Kasumi-1 (cell line): ENCODE measurements at regions not wholly inside any gene's neighbourhood (a gene's known extent, or its start where the extent isn't known, plus 50 kb on each side); places are given as distances from the start of the nearest gene placed in this dataset.
A peak's percentile ranks its signal among the peaks of the same experiment; 100 is the strongest.
"Not testable (repeated sequence)": the region's sequence is repeated elsewhere in the genome, so short reads cannot be mapped to it uniquely, and the experiment has no call there.

Experiments used
- DNase-seq, 2 experiments: peaks; one replicate each; lab custom pipeline; 2025; lab: John Stamatoyannopoulos, UW

DNA sequence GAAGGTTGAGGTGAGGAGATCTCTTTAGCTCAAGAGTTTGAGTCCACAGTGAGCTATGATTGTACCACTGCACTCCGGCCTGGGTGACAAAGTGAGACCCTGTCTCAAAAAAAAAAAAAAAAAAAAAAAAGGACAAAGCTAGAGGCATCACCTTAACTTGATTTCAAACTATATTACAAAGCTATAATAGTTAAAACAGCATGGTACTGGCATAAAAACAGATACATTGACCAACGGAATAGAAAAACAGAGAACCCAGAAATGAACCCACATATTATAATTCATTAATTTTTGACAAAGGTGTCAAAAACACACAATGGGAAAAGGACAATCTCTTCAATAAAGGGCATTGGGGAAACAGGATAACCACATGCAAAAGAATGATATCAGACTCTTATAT is 50.8 kb upstream of the MBOAT1 start:
- no peak for DNase-seq

DNA sequence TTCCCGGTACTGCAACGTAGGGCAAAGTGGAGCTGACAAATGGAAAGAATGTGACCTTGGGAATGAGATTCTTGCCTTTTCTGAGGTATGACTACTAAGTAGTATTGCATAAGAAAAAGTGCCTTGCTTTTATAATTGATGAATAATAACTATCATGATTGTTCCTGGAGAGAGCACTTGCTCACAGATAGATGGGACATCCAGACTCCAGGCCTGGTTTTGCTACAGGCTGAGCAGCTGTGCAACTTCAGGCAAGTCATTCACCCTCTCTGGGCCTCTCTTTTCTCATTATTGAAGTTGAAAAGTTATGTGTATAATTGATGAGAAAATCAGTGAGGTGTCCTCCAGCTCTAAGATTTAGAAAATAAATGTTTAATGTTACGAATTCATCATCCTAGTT is 53.6 kb upstream of the MBOAT1 start:
- no peak for DNase-seq

DNA sequence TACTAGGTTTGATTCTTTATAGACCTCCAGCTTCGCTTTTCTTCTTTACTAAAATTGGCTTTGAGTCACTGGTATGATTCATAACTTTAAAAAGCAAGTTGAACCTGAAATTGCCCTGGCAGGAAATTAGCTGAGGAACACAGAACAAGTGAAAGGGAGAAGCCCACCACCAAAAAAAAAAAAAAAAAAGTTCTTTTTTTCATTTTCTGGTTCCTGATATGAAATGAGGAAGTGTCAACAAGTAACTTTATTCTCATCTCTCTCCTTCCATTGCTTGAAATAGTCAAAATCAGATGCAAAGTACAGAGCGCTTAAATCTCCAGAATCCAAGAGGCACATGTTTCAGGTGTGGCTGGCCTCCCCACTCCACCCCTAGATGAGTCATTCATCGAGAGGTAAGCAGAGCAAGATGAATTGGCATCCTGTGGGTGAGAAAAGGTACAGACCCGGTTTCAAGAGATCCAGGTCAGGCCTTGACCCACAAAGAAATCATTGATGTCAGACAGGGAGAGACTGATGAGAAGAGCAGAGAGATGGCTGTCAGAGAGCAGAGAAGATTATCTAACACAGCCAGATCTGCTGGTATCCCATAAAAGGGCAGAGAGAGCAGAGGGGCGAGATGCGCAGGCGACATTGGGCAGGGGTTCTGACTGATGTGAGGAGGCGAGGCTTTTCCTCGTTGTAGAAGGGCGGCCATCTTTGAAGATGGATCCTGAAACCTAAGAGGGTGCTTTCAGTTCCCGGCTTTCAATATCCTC is 54.8 kb upstream of the MBOAT1 start:
- no peak for DNase-seq

DNA sequence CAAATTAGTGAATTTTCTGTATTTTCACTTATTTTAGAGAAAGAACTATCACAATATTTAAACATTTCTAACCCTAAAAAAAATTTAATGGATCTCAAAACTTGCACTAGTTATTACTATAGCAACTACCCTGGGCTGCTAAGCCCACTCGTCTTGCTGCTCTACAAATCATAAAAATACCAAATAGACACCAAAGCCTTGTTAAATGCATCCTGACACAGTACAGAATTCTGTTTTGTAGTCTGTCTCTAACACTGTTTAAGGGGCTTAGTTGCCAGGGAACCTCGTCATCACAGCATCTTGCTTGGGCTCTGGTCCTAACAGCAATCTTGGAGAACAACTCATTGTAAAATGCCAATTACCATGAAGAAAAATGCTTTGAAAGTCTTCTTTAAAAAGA is 56.9 kb upstream of the MBOAT1 start:
- no peak for DNase-seq

DNA sequence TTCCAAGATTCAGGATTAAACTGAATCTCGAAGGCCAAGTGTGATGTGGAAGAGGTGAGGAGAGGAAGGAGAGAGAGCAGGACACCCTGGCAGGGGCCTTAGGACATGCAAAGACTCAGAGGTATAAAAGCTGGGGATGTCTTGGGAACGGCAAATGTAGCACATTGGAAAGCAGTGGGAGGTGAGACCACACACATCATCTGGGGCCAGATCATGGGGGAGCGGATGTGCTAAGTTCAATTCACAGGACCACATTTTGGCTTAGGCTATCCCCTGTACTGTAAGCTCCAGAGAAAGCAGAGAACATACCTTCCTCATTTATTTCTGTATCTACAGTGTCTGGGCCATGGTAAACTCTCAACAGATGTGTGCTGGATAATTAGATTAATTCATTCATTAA is 59.5 kb upstream of the MBOAT1 start:
- DNase-seq: no peak

DNA sequence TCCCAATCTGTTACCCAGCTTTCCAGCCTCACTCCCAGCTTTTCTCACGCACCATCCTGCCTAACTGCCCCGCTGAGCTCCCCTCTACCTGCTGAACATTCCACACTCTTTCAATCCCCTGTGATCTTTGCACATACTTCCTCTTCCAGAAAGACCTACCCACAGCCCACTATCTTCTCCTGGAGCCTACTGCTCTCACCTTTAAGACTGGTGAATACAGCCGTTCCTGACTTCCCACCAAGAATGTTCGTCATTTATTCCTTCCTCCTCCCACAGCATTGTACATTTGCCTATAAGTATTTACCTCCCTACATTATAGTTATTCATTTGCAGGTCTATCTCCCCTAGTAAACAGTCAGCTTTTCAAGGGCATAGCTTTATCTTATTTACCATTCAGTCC is 61.9 kb upstream of the MBOAT1 start:
- no peak for DNase-seq

DNA sequence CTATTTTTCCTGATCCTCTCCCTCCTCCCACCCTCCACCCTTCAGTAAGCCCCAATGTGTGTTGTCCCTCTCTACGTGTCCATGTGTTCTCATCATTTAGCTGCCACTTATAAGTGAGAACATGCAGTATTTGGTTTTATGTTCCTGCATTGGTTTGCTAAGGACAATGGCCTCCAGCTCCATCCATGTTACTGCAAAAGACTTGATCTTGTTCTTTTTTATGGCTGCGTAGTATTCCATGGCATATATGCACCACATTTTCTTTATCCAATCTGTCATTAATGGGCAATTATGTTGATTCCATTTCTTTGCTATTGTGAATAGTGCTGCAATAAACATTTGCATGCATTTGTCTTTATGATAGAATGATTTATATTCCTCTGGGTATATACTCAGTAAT is 63.6 kb upstream of the MBOAT1 start:
- DNase-seq: not testable (repeated sequence)

DNA sequence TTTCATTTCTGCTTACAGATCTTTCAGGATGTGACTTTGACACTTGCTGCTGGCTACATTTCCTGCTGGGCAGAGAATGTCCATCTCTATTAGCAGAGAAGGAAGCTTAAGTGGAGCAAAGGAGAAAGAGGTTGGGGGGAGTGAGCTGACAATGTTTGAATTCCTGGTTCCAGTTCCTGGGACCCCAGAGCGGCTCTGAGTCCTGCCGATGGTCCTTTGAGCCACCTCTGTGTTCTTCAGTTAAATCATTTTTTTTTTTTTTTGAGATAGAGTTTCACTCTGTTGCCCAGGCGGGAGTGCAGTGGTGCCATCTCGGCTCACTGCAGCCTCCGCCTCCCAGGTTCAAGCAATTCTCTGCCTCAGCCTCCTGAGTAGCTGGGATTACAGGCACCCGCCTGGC is 65.5 kb upstream of the MBOAT1 start:
- not testable (repeated sequence) for DNase-seq

DNA sequence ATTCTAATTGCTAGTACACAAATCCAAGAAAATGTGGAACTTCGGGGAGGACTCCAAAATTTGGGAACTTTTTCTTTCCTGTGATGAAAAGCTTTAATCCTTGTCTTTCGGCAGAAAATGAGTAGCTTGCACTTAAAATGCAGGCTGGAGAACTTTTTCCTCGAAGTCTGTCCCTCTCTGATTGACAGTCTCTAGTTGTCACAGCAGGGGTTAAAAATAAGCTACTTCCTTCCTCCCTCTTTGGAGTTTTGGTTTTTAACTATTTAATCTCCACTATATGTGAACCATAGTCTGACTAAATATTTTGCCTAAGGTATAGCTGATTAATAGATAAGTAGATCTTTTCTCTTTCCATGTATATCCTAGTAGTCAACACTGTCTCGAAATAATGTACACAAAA is 66.8 kb upstream of the MBOAT1 start:
- no peak for DNase-seq

DNA sequence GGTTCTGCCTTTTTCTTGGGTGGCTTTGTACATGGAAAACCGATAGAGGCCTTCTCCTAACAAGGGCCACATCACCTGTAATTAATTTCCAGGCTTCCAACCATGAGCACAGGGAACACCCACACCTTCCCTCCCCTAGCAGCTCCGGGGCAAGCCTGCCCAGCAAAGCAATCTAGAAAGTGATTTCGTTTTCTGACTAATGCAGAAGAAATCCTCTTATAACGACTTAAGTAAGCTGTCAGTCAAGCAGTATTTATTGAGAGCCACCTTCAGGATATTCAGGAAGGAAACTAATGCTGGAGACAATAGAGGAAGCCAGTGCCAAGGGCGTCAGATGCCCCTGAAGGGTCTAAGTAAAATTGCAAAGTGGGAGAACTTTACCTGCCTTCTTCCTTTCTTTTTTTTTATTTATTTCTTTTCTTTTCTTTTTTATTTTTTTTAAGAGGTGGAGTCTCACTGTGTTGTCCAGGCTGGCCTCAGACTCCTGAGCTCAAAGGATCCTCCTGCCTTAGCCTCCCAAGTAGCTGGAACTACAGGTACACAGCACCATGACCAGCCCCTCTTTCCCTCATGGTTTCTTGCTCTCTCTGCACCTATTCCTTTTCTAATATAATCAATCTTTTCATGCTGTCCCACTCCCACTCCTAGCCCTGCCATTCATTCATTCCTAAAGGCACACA is 67.5 kb upstream of the MBOAT1 start:
- DNase-seq: no peak

DNA sequence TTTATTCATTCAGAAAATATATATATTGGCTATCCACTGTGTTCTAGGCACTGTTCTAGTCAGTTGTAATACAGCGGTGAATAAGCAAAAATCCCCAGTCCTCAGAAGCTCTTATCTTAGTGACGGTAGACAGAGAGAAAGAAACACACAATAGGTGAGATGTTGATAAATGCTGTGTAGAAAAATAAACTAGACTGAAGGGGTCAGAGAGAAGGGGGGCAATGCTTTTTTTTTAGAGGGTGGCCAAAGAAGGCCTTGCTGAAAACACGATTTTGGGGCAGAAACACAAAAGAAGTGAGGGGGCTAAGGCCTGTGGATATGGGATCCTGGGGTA is 68.0 kb upstream of the MBOAT1 start:
- no peak for DNase-seq

DNA sequence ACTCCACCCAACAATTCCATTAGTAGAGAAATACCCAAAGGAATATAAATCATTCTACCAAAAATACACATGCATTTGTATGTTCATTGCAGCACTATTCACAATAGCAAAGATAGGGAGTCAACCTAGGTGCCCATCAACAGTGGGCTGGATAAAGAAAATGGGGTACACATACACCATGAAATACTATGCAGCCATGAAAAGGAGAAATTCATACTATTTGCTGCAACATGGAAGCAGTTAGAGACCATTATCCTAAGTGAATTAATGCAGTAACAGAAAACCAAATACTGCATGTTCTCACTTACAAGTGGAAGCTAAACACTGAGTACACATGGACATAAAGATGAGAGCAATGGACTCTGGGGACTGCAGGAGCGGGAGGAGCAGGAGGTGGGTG is 72.4 kb upstream of the MBOAT1 start:
- no peak for DNase-seq

DNA sequence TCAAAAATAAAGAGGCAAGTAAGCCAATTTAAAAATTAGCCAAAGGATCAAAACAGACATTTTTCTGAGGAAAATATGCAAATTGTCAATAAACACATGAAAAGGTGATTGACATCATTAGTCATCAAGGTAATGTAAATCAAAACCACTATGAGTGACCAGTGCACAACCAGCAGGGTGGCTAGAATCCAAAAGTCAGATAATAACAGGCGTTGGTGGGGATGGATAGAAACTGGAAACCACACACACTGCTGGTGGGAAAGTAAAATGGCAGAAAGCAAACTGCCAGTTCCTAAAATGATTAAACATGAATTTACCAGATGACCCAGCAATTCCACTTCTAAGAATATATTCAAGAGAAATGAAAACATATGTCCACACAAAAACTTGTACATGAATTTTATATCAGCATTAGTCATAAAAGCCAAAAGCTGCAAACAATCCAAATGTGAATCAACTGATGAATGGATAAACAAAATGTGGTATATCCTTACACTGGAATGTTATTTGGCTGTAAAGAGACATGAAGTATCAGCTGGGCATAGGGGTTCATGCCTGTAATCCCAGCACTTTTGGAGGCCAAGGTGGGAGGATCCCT is 74.8 kb upstream of the MBOAT1 start:
- DNase-seq: no peak

DNA sequence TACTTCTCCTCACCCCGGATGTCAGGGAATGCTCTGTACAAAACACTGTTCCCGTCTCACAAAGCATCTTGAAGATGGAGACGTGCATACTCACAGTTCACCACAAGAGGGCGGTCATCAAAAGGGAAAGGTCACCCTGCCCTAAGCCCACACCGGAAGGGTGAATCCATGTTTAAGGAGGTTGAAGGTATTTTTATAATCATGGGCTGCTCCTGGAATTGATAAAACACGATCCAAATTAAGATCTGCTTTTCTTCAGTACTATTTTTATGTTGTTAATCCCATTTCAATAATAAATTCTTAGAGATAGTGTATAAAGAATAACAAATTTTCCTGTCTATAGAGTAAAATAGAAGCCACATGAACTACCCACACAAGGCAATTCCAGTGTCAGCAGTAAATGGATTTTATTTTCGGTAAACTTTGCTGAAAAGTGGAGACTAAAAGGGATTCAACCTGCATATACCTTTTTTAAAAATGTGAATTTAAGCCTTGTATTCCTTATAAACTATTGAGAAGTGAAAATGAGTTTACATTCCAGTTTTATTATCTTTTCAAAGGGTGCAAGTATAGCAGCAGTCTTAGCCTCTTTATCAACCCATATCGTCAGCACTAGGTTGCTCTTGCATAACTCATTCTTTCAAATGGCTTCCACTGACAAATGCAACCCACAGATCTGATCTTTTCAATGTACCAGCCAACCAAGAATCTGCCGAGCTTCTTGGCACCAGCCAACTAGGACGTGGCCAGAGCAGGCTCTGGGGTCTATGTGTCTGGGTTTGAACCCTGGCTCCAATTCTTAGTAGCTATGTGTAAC is 79.7 kb upstream of the MBOAT1 start:
- DNase-seq: peak; percentile 79 to 80

DNA sequence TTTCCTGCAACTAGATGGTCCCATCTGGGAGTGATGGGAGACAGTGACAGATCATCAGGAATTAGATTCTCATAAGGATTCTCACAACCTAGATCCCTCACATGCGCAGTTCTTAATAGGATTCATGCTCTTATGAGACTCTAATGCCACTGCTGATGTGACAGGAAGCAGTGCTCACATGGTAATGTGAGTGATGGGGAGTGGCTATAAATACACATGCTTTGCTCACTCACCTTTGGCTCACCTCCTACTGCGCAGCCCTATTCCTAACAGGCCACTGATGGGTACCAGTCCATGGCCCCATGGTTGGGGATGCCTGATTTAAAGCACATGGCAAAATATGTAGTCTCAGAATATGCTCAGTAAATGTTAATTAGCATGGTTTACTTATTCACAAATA is 80.6 kb upstream of the MBOAT1 start:
- DNase-seq: no peak

DNA sequence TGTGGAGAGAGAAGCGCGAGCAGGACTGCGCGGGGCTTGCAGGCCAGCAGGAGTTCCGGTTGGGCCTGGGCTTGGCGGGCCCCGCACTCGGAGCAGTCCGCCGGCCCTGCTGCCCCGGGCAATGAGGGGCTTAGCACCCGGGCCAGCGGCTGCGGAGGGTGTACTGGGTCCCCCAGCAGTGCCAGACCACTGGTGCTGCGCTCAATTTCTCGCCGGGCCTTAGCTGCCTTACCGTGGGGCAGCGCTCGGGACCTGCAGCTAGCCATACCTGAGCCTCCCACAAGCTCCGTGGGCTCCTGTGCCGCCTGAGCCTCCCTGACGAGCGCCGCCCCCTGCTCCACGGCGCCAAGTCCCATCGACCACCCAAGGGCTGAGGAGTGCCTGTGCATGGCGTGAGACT is 89.0 kb upstream of the MBOAT1 start:
- no peak for DNase-seq

DNA sequence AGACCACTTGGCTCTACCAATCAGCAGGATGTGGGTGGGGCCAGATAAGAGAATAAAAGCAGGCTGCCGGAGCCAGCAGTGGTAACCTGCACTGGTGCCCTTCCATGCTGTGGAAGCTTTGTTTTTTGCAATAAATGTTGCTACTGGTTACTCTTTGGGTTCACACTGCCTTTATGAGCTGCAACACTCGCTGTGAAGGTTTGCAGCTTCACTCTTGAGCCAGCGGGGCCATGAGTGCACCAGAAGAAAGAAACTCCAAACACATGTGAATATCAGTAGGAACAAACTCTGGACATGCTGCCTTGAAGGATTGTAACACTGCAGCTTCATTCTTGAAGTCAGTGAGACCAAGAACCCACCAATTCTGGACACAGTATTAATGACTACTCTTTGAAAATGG is 89.9 kb upstream of the MBOAT1 start:
- DNase-seq: no peak

DNA sequence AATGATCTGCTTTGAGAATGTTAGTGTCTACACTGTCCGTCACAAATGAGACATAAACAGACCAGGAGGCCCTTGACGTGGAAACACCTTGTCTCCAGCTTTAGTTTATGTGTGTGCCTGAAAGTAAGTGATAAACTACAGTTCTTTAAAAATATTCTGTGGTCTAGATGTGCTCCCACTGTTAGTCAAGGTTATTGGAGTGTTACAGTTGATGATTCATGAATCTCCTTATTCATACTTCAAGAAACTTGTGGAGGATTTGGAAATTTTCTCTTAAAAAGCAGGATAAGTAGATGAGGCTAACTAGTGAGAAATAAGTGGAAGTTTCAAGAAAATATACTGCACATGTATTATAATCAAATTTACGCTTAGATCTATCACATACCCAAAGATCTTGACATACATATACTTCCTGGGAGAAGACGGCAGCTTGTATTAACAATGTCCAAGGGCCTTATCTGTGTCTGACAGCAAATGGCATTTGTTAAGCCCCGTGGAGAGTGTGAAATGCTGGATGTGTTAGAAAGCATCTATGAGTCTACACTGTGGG is 90.5 kb upstream of the MBOAT1 start:
- DNase-seq: no peak

DNA sequence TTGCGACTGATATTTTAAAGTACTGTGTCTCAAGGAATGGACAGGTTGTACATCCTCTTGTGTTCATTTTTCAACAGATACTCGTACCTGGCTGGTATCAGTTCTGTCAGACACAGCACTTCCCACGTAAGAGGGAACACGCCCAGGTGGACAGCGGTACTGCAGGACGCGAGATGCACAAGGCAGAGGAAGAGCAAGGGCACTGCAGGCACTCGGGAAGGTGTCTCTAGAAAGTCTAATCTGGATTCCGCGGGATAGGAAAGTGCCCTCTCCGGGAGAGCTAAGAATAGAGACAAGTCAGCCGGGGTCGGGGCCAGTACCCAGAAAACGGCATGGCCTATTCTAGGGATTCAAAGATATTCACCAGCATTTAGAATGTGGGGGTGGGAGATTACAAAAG is 94.2 kb upstream of the MBOAT1 start:
- DNase-seq: no peak

DNA sequence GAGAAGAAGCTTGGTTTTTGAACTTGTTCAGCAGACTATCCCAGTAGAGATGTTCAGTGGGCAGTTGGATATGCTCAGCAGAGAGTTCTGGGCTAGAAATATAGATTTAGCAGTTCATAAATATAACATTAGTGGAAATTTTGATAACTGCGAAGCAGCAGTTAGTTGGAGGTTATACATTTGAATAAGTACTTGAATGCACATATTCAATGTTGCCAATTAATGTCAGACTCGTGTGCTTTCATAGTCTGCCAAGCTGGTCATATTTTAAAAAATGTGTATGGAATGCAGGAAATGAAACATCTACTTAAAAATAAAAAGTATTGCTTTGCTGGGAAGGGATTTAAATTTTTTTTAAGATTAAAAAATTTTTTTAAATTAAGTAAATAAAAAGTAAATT is 92.5 kb upstream of the E2F3 start:
- DNase-seq: no peak

DNA sequence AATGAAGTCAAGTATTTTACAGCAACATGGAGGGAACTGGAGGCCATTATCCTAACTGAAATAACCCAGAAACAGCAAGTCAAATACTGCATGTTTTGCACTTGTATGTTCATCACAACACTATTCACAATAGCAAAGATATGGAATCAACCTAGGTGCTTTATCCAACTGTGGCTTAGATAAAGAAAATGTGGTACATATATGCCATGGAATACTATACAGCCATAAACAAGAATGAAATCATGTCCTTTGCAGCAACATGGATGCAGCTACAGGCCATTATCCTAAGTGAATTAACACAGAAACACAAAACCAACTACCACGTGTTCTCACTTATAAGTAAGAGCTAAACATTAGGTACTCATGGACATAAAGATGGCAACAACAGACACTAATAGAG is 91.5 kb upstream of the E2F3 start:
- no peak for DNase-seq

DNA sequence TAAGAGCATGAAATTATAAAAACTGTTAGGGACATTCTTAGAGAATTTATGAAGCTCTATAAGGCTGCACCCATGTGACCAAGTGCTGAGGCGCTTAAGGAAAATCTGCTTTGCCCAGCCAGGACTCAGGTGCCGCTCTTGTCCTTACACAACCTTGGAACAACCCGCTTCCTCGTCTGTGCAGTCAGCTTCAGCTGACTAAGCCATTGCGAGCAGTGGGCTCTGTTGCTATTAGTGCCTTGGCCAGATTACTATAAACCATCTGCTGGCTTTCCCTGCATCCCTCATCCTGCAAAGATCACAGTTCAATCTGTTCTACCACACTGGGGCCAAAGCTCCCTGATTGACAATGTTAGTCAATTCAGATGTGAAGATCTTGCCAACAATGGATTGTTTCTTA is 89.1 kb upstream of the E2F3 start:
- no peak for DNase-seq

DNA sequence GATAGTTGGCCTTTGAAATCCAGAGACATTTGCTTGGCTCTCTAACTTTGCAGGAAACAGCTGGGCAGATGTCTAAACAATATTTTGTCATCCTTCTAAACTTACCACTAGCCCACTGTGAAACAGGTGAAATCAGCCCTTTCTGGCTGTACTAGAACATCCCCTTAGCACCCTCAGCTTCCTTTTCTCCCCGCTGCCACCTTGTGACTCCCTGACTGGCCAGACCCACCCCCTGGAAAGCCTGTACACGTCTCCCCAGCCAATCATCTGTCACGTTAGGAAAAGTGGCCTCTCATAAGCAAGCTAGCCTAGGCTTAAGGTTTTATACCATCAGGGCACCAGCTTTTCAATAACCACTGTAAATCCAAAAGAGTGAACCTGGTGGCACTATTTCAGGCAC is 88.6 kb upstream of the E2F3 start:
- no peak for DNase-seq
